SJCRH30 (cell line): ENCODE measurements at regions not wholly inside any gene's neighbourhood (a gene's known extent, or its start where the extent isn't known, plus 50 kb on each side); places are given as distances from the start of the nearest gene placed in this dataset.

Source experiments
- DNase-seq, 2 experiments: peaks; one replicate each; pipeline ENCODE4 v3.0.0-alpha.2; 2015 to 2020
- H3K27ac ChIP-seq: fragments of 250-450 bp; sonication (Bioruptor Pico); 2 replicates; pipeline ENCODE4 v1.5.1; 2020; ENCODE audit warnings: mild to moderate bottlenecking, moderate library complexity
- H3K27me3 ChIP-seq: fragments of 250-450 bp; sonication (Bioruptor Pico); 2 replicates; pipeline ENCODE4 v1.5.1; 2020; ENCODE audit warnings: mild to moderate bottlenecking, moderate library complexity
- H3K36me3 ChIP-seq: fragments of 250-450 bp; sonication (Bioruptor Pico); 2 replicates; pipeline ENCODE4 v1.5.1; 2020; ENCODE audit warnings: mild to moderate bottlenecking, moderate library complexity
- H3K4me1 ChIP-seq: fragments of 250-450 bp; sonication (Bioruptor Pico); 2 replicates; pipeline ENCODE4 v1.5.1; 2020; ENCODE audit warnings: mild to moderate bottlenecking, moderate library complexity
- H3K4me3 ChIP-seq: fragments of 250-450 bp; sonication (Bioruptor Pico); 2 replicates; pipeline ENCODE4 v1.5.1; 2020; ENCODE audit warnings: mild to moderate bottlenecking, moderate library complexity
- H3K9me3 ChIP-seq: fragments of 250-450 bp; sonication (Bioruptor Pico); replicated peaks from 2 replicates; pipeline ENCODE4 v1.5.1; 2020; ENCODE audit warnings: mild to moderate bottlenecking, moderate library complexity

GRCh38 chr9:36779582-36779981 lies 206.9 kb downstream of the MELK start:
- peaks cover 6% of the 10 kb centered on the region for H3K27me3 ChIP-seq

GRCh38 chr9:36780186-36780585 lies 207.5 kb downstream of the MELK start:
- Histone ChIP-seq H3K4me3 (no peak overlapping the region), H3K36me3 (no peaks in the 10 kb centered on the region), H3K4me1 (no peaks in the 10 kb centered on the region), H3K9me3 (no peaks in the 10 kb centered on the region), H3K27ac (no peak overlapping the region), H3K27me3 (peaks cover 6% of the 10 kb centered on the region)
- no peak for DNase-seq

More at GRCh38 chr9:36779582-36779981, 206.9 kb downstream of the MELK start:
- Histone ChIP-seq H3K9me3 (no peaks in the 10 kb centered on the region), H3K4me1 (no peaks in the 10 kb centered on the region), H3K27ac (no peak overlapping the region), H3K4me3 (no peak overlapping the region), H3K36me3 (no peaks in the 10 kb centered on the region)
- DNase-seq, result no peak

- H3K4me1 ChIP-seq, result no peaks in the 10 kb centered on the region
- DNase-seq, result no peak
- H3K27ac ChIP-seq, result no peak overlapping the region
- H3K9me3 ChIP-seq, result no peaks in the 10 kb centered on the region
- no peak overlapping the region for H3K4me3 ChIP-seq
- peaks cover 6% of the 10 kb centered on the region for H3K27me3 ChIP-seq
- H3K36me3 ChIP-seq, result no peaks in the 10 kb centered on the region
Observed at GRCh38 chr9:36781533-36781932, 208.8 kb downstream of the MELK start.
